Urothelium cell line (cell line): ENCODE measurements at regions not wholly inside any gene's neighbourhood (a gene's known extent, or its start where the extent isn't known, plus 50 kb on each side); places are given as distances from the start of the nearest gene placed in this dataset.
"Not testable (repeated sequence)": the region's sequence is repeated elsewhere in the genome, so short reads cannot be mapped to it uniquely, and the experiment has no call there.

Experiments used
- DNase-seq: peaks from one replicate; pipeline ENCODE4 v3.0.0; 2011; ENCODE audit warnings: low spot score, mixed read lengths
- FAIRE-seq: peaks from 2 replicates; lab custom pipeline; 2011; peaks lifted over from hg19 to GRCh38; lab: Jason Lieb, UNC

DNA sequence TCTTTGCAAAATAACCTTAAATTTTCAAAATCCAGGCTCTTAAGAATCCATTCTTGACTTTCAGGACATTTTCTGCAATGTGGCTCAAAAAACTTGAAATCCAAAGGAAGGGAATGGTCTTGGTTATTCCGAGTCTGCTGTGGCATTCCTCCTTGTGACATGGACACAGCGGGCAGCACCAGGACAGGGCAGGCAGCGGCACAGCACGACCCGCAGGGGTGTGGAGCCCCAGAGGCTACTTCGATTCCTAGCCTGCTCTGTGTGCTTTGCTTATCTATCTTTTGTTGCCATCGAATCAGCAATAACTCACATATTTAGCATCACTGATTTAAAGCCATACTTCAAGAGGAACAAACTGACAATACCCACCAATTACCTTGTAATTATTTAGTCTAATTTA, 420.2 kb upstream of the IRX1 start:
- no peak for DNase-seq
- no peak for FAIRE-seq

DNA sequence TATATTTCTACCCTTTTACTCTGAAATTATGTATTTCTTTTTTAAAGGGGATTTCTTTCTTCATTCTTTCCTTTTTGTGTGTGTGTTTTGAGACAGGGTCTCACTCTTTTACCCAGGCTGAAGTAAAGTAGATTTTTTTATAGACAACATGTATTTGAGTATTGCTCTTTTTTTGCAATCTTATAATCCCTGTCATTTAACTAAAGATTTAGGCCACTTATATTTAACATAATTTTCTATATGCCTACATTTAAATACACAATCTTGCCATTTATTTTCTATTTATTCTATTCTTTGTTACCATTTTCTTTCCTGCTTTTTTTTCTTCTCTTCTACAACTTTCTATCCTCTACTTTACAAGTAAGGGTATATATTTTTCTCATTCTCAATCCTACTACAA, 416.0 kb upstream of the IRX2 start:
- FAIRE-seq (no peak), DNase-seq (no peak)

DNA sequence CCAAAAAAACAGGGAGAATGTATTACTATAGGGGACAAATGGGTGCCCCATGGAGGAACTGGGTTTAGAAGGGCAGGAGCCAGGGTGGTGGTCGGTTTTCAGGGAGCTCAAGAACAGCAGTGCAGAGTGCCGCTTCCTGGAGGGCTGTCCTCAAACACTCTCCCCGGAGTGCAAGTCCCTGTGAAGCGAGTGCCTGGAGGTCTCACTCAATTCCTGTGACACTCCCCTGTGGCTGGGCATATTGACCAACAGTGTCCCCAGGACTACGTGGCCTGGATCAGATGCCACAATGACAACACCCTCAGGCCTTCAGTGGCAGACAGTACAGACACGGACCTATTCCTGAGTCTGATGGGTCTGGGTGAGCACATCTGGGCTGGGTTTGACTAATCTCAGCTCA, 412.1 kb upstream of the IRX2 start:
- FAIRE-seq (peak; percentile 17), DNase-seq (no peak)

DNA sequence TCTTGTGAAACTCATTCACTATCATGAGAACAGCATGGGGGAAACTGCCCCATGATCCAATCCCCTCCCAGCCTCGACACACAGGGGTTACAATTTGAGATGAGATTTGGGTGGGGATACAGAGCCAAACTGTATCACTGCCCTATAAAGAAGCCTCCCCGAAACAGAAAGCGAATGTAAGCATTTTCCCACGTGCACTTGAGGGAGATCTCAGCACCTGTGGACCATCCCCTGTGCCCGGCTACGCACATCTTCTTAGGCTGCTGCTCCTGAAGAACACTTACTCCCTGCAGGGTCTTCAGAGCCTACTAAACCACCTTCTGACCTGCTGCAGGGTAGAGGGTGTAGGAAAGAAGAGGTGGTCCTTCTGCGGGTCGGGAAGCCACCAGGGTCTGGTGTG, 410.2 kb upstream of the IRX2 start:
- no peak for FAIRE-seq
- DNase-seq: no peak

DNA sequence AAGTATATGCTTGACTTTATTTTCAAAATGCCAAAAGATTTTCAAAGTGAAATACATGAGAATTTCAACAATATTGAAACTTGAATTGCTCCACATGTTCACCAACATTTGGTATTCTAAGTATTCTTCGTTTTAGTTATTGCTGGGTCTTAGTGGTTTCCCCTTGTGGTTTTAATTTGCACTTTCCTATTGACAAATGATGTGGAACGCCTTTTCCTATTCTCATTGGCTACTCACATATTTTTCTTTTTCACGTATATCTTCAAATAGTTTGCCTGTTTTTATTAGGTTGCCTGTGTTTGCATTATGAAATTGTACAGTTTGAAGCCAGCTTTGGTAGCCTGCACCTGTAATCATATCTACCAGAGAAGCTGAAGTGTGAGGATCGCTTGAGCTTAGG, 405.7 kb upstream of the IRX2 start:
- DNase-seq: no peak

DNA sequence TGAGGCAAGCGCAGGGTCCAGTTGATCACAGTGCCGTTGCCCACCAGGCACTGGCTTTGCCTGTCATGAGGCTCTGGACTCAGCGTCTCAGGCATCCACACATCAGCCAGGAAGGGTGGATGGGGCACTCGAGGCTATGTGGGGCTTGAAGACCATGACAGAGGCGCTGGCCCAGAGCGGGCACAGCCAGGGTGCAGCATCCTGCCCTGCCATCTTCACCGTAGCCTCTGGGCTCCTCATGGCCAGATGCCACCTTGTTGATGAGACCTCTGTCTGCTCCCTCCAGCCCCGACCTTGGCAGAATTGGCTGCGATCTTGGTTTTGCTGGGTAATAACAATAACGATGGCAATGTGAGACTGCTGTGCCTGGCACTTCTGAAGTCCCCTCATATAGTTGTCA, 404.2 kb upstream of the IRX2 start:
- DNase-seq (no peak), FAIRE-seq (no peak)

More for the DNA sequence above, 405.7 kb upstream of the IRX2 start:
- FAIRE-seq: no peak

DNA sequence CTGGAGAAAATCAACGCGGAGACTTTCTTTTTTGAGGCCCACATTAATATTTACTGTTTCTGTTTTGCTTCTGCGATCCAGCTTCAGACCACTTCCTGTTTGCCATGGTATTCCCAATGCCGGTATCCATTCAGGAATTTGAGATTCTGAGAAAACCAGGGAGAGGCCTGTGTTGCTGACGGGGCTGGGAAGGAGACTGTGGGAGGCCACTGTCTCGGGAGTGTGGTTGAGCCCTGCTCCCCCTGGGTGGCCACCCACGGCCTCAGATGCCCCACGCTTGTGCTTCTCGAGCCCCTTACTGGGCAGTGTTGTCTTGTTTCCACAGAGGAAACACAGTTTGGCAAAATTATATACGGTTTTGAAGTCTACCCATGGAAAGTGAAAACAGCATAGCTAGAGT, 403.6 kb upstream of the IRX2 start:
- DNase-seq (peak; percentile 55), FAIRE-seq (no peak)

DNA sequence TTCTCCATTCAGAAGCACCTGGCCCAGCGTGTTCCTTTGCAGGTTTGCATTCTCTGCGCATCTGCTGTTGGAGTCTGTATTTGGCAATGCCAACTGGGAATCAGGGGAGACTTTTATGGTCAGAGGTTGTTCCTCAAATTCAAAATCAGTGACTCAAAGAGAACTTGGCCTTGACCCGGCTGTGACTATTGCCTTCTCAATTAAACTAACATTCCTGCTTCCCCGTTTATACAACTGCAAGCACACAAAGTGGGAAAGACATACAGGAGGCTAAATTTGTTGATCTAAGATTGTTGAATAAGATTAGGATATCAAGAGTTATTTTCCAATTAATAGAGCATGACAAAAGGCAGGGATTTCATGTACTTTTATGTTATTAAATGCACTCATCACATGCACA, 402.4 kb upstream of the IRX2 start:
- FAIRE-seq (no peak), DNase-seq (no peak)

DNA sequence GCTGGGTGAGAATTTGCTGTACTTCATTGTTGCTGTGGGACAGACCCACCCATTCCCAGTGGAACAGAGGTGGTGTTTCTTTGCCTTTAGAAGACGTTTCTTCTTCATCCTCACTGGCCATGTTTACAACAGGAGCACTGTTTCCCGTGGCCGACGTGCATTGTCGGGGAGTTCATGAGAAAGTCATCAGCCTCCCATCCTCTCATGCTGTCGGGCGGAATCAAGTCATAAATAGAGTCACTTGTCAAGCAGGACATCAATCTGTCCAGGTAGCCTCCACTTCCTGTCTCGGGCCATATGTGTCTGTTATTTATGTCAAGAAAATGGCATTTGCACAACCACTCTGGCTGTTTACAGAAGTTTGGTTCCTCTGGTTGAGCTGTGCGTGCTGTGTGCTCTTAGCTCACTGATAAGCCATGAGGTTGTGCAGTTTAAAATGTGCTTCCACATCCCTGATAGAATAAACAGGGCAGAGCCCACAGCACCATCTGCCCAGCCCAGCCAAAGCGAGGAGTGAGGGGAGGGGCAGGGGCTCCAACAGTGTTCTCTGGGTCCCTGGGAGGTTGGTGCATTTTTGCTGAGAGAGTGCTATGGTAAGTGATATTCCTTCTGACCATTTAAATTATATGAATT, 401.9 kb upstream of the IRX2 start:
- no peak for DNase-seq
- no peak for FAIRE-seq

DNA sequence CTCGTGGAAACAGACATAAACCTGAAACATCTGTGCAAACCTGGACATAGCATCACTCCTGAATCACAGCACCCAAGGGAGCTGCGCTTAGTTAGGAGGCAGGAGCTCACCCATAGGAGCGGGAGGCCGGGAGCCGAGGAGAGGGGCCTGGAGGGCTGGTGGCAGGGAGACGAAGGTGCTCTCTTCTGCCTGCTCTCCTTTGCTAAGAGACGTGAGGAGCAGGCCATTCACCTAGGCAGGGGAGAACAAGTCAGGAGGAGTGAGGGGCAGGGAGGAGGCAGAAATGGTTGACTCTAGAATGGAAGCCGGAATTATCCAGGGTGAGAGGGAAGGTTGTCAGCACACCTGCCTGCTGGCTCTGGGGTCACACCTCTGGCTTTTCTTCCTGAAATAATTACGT, 398.4 kb upstream of the IRX2 start:
- no peak for FAIRE-seq
- no peak for DNase-seq

DNA sequence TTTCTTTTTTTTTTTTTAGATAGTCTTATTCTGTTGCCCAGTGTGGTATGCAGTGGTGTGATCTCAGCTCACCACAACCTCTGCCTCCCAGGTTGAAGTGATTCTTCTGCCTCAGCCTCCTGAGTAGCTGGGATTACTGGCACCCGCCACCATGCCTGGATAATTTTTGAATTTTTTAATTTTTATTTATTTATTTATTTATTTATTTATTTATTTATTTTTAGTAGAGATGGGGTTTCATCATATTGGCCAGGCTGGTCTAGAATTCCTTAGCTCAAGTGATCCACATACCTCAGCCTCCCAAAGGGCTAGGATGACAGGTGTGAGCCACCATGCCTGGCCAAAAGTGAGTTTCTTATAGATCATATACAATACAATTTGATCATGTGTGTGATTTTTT, 395.9 kb upstream of the IRX2 start:
- DNase-seq, FAIRE-seq: not testable (repeated sequence)

DNA sequence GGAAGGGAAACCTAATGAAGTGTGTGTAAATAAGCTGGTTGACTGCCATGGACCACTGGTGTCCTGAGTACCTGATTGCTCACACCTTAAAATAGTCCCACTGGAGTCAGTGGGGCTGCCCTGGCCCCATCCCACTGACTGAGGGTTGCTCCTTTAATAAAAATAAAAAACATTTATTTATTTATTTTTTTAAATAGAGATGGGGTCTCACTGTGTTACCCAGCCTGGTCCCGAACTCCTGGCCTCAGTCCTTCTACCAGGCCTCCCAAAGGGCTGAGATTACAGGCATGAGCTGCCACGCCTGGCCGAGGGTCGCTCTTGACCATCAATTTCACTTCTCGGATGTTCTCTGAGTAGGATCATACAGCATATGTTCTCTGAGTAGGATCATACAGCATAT, 394.2 kb upstream of the IRX2 start:
- FAIRE-seq (no peak), DNase-seq (no peak)

DNA sequence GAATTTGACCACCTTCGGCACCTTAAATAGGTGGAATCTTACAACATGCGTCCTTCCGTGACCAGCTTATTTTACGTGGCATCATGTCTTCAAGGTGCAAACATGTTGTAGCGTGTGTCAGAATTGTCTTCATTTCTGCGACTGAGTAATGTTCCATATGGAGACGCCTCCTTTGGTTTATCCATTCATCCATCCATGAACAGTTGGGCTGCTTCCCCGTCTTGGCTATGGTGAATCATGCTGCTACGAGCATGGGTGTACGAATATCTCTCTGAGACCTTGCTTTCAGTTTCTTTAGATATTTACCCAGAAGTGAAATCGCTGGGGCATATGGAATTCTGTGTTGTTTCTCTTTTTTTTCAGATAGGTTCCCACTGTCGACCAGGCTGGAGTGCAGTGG, 391.9 kb upstream of the IRX2 start:
- DNase-seq (no peak), FAIRE-seq (no peak)

DNA sequence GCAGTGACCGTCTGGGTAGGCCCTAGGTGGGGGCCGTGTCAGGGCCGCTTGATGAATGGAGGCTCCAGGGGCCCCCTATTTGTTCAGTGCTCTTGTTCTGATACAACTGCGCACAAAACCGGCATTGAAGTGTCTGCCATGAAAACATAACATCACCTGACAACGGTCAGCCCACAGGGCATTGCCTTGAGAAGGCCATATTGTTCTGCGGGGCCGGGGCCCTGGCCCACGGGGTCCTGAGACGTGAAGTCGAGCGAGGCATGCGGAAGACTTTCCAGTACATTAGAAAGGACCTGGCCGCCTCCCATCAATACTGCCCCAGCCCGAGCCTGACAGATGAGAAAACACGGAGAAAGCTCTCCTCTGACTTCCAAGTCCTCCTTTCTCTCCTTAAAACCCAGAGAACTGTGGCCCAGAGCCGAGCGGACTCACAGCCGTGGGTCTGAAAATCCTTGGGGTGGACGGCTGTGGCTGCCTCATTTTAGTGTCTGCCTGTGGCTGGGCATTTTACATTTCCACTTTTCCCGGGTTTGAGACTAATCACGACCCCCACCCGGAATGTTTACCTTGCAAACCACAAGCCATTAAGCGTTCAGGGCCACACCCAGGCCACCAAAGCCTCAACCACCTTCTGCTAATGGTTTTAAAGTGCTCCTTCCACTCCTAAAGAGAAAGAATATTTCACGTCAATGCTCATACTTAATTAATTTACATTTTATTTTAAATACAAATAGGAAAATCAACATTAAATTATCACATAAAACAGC, 391.0 kb upstream of the IRX2 start:
- FAIRE-seq (no peak), DNase-seq (no peak)

DNA sequence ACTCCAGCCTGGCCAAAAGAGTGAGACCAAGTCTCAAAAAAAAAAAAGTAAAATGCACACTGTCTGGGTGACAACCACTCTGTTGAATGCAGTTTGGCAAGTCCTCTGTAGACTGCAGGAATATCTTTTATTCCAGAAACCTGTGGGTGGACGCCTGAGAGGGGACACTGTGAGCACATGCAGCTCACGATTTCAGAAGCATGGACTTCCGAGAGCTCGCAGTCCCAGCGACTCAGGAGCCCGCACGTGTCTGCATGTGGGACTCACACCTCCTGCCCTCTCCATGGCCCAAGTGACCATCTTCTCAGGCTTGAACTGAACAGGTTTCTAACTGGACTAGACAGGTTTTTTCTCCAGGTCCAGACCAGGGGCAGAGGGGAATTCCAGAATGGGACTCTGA, 388.6 kb upstream of the IRX2 start:
- no peak for FAIRE-seq
- DNase-seq: no peak

DNA sequence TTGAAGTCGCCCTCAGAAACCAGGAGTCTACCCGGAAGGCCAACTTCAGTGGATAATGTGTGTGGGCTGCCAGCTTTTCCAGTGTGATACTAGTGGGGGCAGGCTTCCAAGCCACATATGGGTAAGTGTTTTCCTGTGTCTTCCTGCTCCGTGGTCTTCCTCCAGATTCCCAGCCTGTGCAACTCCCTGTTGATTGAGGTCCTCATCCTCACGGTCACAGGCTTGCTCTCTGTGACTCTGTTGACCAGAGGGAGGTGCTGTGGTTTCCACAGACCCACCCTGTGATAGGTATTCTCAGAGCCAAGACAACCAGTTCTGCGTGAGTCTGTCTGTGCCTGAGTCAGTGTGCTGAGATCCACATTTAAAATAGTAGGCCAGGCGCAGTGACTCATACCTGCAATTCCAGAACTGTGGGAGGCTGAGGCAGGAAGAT, 388.0 kb upstream of the IRX2 start:
- FAIRE-seq (peak; percentile 82), DNase-seq (peak; percentile 75)

DNA sequence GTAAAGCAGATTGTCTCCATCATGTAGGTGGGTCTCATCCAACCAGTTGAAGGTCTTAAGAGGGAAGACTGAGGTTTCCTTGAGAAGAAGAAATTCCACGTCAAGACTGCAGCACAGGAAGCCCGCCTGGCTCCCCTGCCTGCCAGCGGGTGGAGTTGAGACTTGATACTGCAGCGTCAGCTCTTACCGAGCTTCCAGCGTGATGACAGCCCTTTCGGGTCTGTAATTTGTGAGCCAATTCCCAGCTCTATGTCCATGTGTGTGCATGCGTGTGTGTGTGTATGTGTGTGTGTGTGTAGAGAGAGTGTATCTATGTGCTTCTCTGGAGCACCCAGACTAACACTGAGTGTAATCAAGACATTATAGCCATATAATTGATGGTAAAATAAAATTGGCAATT, 379.7 kb upstream of the IRX2 start:
- FAIRE-seq (no peak), DNase-seq (no peak)

DNA sequence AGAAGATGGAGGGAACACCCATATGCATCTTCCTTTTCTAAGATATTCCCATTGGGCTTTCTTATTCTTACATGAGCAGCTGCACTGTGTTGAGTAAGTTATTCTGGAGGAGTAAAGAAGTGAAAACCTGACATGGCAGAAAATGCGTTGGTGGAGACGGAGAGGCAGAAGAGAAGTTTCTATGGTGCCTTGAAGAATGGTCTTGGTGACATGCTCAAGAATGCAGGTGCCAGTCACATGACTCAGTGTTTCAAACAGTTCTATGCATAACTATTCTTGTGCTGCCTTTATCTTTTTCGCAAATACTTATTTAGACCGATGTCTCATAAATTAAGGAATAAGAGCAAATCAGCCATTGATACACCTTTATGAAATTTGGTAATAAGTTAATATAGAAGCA, 377.8 kb upstream of the IRX2 start:
- no peak for FAIRE-seq
- no peak for DNase-seq

DNA sequence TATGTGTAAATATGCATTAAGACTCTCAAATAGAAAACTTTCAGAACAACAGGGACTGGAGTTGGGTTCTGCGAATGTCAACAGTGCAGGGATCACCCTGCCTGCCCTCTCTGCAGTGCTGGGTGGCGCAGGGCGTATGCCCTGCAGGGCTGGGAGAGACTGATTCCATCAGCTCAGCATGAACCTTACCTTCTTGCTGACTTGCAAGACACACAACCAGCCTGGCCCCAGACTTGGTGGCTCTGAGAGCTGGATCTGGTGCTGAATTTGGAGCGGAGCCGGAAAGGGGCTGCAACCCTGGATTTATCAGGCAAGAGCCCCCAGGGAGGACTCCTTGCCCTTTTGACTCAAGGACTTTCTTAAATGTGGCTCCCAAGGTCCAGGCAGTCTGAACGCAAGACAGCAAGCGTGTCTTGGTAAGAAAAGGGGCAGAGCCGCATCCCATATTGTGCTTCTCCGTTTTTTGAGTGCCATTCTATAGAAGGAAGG, 376.0 kb upstream of the IRX2 start:
- FAIRE-seq (no peak), DNase-seq (no peak)

DNA sequence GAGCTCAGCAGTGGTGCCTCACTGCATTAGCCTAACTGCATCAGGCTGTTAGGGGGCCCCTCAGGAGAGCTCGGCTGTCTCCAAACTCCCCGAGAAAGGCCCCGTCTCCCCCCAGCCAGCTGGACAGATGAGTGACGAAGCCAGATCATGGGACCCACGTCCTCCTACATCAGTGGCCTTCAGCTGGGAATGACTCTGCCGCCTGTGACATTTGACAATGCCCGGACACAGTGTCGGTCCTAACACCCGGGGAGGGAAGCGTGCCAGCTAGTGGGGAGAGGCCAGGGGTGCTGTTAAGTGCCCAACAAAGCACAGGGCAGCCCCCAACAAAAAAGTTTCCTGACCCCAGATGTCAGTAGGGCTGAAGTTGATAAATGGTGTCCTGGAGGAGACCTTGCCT, 375.2 kb upstream of the IRX2 start:
- FAIRE-seq (no peak), DNase-seq (no peak)

DNA sequence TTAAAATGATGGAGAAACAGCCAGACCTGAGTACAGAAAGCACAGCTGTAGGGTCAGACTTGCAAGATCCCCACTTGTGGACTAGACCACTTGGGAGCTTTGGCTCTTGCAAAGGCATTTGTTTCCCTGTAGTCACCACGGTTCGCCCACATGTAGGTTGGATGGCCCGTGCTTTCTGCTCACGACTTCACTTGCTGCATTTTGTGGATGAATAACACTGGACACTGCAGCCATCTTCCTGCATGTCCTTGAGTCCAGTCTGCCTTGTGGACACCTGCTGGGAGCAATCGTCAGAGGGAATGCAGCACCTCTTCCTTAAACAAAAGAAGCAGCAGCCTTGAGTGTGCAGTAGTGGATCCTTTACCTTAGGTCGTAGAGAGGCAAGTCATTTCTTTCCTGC, 372.9 kb upstream of the IRX2 start:
- DNase-seq (no peak), FAIRE-seq (no peak)

DNA sequence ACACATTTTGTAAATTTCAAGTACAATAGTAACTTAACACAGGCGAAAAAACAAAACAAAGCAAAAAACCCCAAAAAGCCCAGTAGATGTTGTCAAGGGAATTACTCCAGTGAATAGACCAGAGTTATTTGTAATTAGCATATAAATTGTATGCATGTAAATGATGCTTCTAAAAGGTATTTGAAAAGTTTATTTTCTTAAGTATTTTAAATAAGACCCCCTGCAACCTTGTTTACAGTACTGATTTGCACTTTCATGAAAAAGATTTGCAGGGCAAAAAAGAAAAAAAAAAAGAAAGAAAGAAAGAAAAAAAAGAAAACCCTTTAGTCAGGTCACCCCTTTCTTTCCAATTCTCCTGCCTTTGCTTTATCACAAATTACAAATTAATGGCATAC, 372.3 kb upstream of the IRX2 start:
- DNase-seq (no peak), FAIRE-seq (no peak)
